CD4-positive, alpha-beta T cell (primary cell): ENCODE measurements at regions not wholly inside any gene's neighbourhood (a gene's known extent, or its start where the extent isn't known, plus 50 kb on each side); places are given as distances from the start of the nearest gene placed in this dataset.

Experiments
- ATAC-seq: fragments of 200-7000 bp; cut with Tn5 transposase; one replicate; pipeline ENCODE4 v1.10.0; 2022; ENCODE audit warnings: mild to moderate bottlenecking; ENCODE audit not compliant: poor library complexity
- CTCF ChIA-PET: fragments of 350-600 bp; sonication (Branson Sonifier 250); formaldehyde crosslinking; loops from one replicate; lab custom pipeline; 2021; ENCODE audit warnings: antibody characterized with exemption, inconsistent platforms; lab: Charles Lee
- POLR2A ChIA-PET: fragments of 350-600 bp; sonication (Branson Sonifier 250); formaldehyde crosslinking; loops from one replicate; lab custom pipeline; 2021; ENCODE audit warnings: antibody characterized with exemption, inconsistent platforms; lab: Charles Lee
- DNase-seq, 14 experiments: peaks; one replicate each; pipeline ENCODE4 v3.0.0-alpha.2; 2013 to 2020; ENCODE audit warnings: mixed read lengths in 2 of 14
- H3K27ac ChIP-seq, 2 donors: one replicate each; pipeline versions ENCODE4 v1.5.1 to v1.7.0; 2013; ENCODE audit warnings: low read length in 2 of 2, low read depth in 1 of 2, mild to moderate bottlenecking in 1 of 2
- H3K27me3 ChIP-seq, 2 experiments: 1 replicate in 1 of 2; 2 replicates in 1 of 2; pipeline versions ENCODE4 v1.6.1 to v1.7.0; 2013; ENCODE audit warnings: low read length in 2 of 2, control low read depth in 1 of 2, mild to moderate bottlenecking in 1 of 2, moderate library complexity in 1 of 2; ENCODE audit not compliant: insufficient read depth in 2 of 2, control insufficient read depth in 1 of 2
- H3K36me3 ChIP-seq: one replicate; pipeline ENCODE4 v1.6.1; 2013; ENCODE audit warnings: low read length, control low read depth; ENCODE audit not compliant: insufficient read depth
- H3K4me1 ChIP-seq: one replicate; pipeline ENCODE4 v1.6.1; 2013; ENCODE audit warnings: low read length, control low read depth; ENCODE audit not compliant: insufficient read depth
- H3K4me3 ChIP-seq: one replicate; pipeline ENCODE4 v1.5.1; 2013; ENCODE audit warnings: mild to moderate bottlenecking, low read length, moderate library complexity
- H3K9me3 ChIP-seq, 2 experiments: 1 replicate in 1 of 2; 2 replicates in 1 of 2; pipeline versions ENCODE4 v1.6.1 to v1.7.0; 2013; ENCODE audit warnings: low read length in 2 of 2, mild to moderate bottlenecking in 2 of 2, control low read depth in 1 of 2, moderate library complexity in 1 of 2; ENCODE audit not compliant: control insufficient read depth in 1 of 2, insufficient read depth in 1 of 2
- H3K27ac Mint-ChIP-seq: one replicate; pipeline ENCODE4 v1.8.0; 2020; ENCODE audit warnings: mixed read lengths
- H3K27me3 Mint-ChIP-seq: one replicate; pipeline ENCODE4 v1.8.0; 2021; ENCODE audit warnings: mixed read lengths
- H3K36me3 Mint-ChIP-seq: one replicate; pipeline ENCODE4 v1.8.0; 2021; ENCODE audit warnings: low read depth, mixed read lengths
- H3K4me1 Mint-ChIP-seq: one replicate; pipeline ENCODE4 v1.8.0; 2021; ENCODE audit warnings: low read depth, mixed read lengths
- H3K4me3 Mint-ChIP-seq: one replicate; pipeline ENCODE4 v1.8.0; 2020; ENCODE audit warnings: mild to moderate bottlenecking, mixed read lengths
- H3K9me3 Mint-ChIP-seq: one replicate; pipeline ENCODE4 v1.8.0; 2020; ENCODE audit warnings: mixed read lengths
- CTCF ChIP-seq: fragments of 200-600 bp; IDR thresholded peaks from one replicate; pipeline ENCODE4 v1.8.0; 2022; ENCODE audit warnings: antibody characterized with exemption, mild to moderate bottlenecking
- intact Hi-C, 2 experiments: fragments of 100-400 bp; cut with DNase I in 1 of 2; cut with micrococcal nuclease in 1 of 2; formaldehyde crosslinking; loops; one replicate each; pipeline versions ENCODE4 v1.15.1 to v1.9.0; 2023 to 2025; cut with DNase I, micrococcal nuclease

- H3K4me3 ChIP-seq, result no peak overlapping the region
- Mint-ChIP-seq H3K4me1 (no peaks in the 10 kb centered on the region), H3K27me3 (no peaks in the 10 kb centered on the region), H3K9me3 (peaks cover 2% of the 10 kb centered on the region), H3K4me3 (no peak overlapping the region), H3K36me3 (no peaks in the 10 kb centered on the region), H3K27ac (no peak overlapping the region)
- no peaks in the 10 kb centered on the region for H3K36me3 ChIP-seq
- no peak for TF ChIP-seq CTCF
- intact Hi-C loops, result no loop called here
- no peaks in the 10 kb centered on the region for H3K4me1 ChIP-seq
- H3K9me3 ChIP-seq, result peaks cover 0 to 5% of the 10 kb centered on the region in 2 experiments
- no peak for DNase-seq
- ChIA-PET CTCF (no interaction called here), POLR2A (no interaction called here)
- no peak overlapping the region for H3K27ac ChIP-seq
- no peak for ATAC-seq
- H3K27me3 ChIP-seq, result no peaks in the 10 kb centered on the region
Measured at GRCh38 chr14:48693793-48694192, 892.4 kb downstream of the RPS29 start.

GRCh38 chr14:48690349-48690748, 895.8 kb downstream of the RPS29 start:
- Histone ChIP-seq H3K36me3 (no peaks in the 10 kb centered on the region), H3K4me3 (no peak overlapping the region), H3K27me3 (no peaks in the 10 kb centered on the region), H3K27ac (no peak overlapping the region), H3K9me3 (no peaks in the 10 kb centered on the region), H3K4me1 (no peaks in the 10 kb centered on the region)
- H3K27ac Mint-ChIP-seq, result no peak overlapping the region
- ChIA-PET POLR2A (no interaction called here), CTCF (no interaction called here)
- ATAC-seq (no peak), DNase-seq (no peak)
- intact Hi-C loops, result no loop called here
- no peaks in the 10 kb centered on the region for H3K27me3 Mint-ChIP-seq
- no peaks in the 10 kb centered on the region for H3K4me1 Mint-ChIP-seq
- no peak for TF ChIP-seq CTCF
- H3K4me3 Mint-ChIP-seq, result no peak overlapping the region
- H3K9me3 Mint-ChIP-seq, result no peaks in the 10 kb centered on the region
- no peaks in the 10 kb centered on the region for H3K36me3 Mint-ChIP-seq

- POLR2A ChIA-PET, result no interaction called here
- H3K4me3 ChIP-seq, result no peak overlapping the region
- DNase-seq, result no peak
- no peaks in the 10 kb centered on the region for H3K4me1 ChIP-seq
- H3K27ac ChIP-seq, result no peak overlapping the region
- Mint-ChIP-seq H3K36me3 (no peaks in the 10 kb centered on the region), H3K27me3 (no peaks in the 10 kb centered on the region), H3K9me3 (peaks cover 2% of the 10 kb centered on the region), H3K4me3 (no peak overlapping the region), H3K27ac (no peak overlapping the region), H3K4me1 (no peaks in the 10 kb centered on the region)
- ATAC-seq, result no peak
- no peaks in the 10 kb centered on the region for H3K36me3 ChIP-seq
- CTCF ChIA-PET, result no interaction called here
- intact Hi-C loops, result no loop called here
- H3K9me3 ChIP-seq, result no peaks in the 10 kb centered on the region
- no peak for TF ChIP-seq CTCF
- H3K27me3 ChIP-seq, result no peaks in the 10 kb centered on the region
Measured at GRCh38 chr14:48686650-48687049, 899.5 kb downstream of the RPS29 start.
